ENCODE measurements at regions not wholly inside any gene's neighbourhood (a gene's known extent, or its start where the extent isn't known, plus 50 kb on each side); places are given as distances from the start of the nearest gene placed in this dataset.
"Not testable (repeated sequence)": the region's sequence is repeated elsewhere in the genome, so short reads cannot be mapped to it uniquely, and the experiment has no call there.

GRCh38 chr17:28247671-28248555 lies 71.1 kb upstream of the TMEM97 start:
- DNase-seq (ENCODE audit: low spot score): no peak

- no peak for DNase-seq (ENCODE audit: low spot score)
Measured at GRCh38 chr17:28249706-28250105, 69.3 kb upstream of the TMEM97 start.

GRCh38 chr17:28252436-28252835 lies 66.6 kb upstream of the TMEM97 start:
- peak; percentile 57 for DNase-seq (ENCODE audit: low spot score)

- DNase-seq (ENCODE audit: low spot score): no peak
Measured at GRCh38 chr17:28253663-28254062, 65.3 kb upstream of the TMEM97 start.

GRCh38 chr17:28255616-28256015 lies 63.4 kb upstream of the TMEM97 start:
- no peak for DNase-seq (ENCODE audit: low spot score)

GRCh38 chr17:28256370-28256769 lies 62.6 kb upstream of the TMEM97 start:
- DNase-seq (ENCODE audit: low spot score): no peak

GRCh38 chr17:28256881-28257280 lies 62.1 kb upstream of the TMEM97 start:
- no peak for DNase-seq (ENCODE audit: low spot score)

- DNase-seq (ENCODE audit: low spot score): no peak
Measured at GRCh38 chr17:28258347-28258887, 60.6 kb upstream of the TMEM97 start.

- no peak for DNase-seq (ENCODE audit: low spot score)
Measured at GRCh38 chr17:28261219-28261618, 57.8 kb upstream of the TMEM97 start.

- DNase-seq (ENCODE audit: low spot score): not testable (repeated sequence)
Measured at GRCh38 chr17:28262123-28262745, 56.8 kb upstream of the TMEM97 start.

GRCh38 chr17:28264902-28265548 lies 54.0 kb upstream of the TMEM97 start:
- DNase-seq (ENCODE audit: low spot score): not testable (repeated sequence)

- not testable (repeated sequence) for DNase-seq (ENCODE audit: low spot score)
Measured at GRCh38 chr17:28265856-28266546, 53.0 kb upstream of the TMEM97 start.

- DNase-seq (ENCODE audit: low spot score): not testable (repeated sequence)
Measured at GRCh38 chr17:28266547-28266920, 52.5 kb upstream of the TMEM97 start.

GRCh38 chr17:28266926-28267719 lies 51.9 kb upstream of the TMEM97 start:
- not testable (repeated sequence) for DNase-seq (ENCODE audit: low spot score)

GRCh38 chr17:28267720-28268609 lies 51.0 kb upstream of the TMEM97 start:
- DNase-seq (ENCODE audit: low spot score): no peak

- no peak for DNase-seq (ENCODE audit: low spot score)
Measured at GRCh38 chr17:28268610-28269313, 50.2 kb upstream of the TMEM97 start.
